ENCODE measurements at regions not wholly inside any gene's neighbourhood (a gene's known extent, or its start where the extent isn't known, plus 50 kb on each side); places are given as distances from the start of the nearest gene placed in this dataset.
A peak's percentile ranks its signal among the peaks of the same experiment; 100 is the strongest.

DNA sequence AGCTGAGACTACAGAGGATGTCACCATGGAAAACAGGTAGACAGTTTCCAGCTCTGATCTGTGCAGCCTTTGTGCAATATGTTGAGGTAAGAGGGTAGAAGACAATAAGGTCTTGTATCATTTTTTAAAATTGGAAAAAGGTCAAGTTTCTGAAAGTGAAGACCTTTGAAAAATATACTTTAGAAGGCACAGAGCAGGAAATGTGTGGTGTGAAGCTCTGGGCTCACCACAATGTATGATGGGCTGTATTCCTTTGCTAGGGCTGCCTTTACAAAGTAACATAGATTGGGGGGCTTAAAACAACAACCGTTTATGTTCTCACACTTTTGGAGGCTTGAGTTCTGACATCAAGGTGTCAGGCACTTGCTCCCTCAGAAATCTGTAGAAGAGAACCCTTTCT, 514.3 kb upstream of the JARID2 start:
- no peak for DNase-seq
- intact Hi-C loops (cut with DNase I), result no loop called here

GRCh38 chr6:14732226-14732843, 513.5 kb upstream of the JARID2 start:
- intact Hi-C loops (cut with DNase I), result no loop called here
- DNase-seq, result no peak

- peak in 35 of 42 donors; percentile 3 to 86 (median 50) for DNase-seq
- intact Hi-C loops (cut with DNase I), result no loop called here
These were observed 512.8 kb upstream of the JARID2 start for GRCh38 chr6:14732844-14733757.

DNA sequence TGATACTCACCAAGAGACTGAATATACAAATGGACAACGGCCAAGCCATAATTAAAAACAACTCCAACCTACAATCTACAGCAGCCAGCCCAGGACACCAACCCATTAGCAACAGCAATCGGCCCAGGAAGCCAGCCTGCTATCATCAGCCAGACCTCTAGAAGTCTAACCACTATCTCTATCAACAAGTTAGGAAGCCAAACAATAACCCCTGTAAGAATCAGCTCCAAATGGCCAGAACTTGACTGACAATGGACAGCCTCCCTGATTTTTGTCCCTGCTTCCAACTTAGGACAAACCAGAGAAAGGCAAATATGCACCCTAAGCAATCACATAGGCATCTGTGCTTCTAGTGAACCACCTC, 511.8 kb upstream of the JARID2 start:
- no peak for DNase-seq
- intact Hi-C loops (cut with DNase I), result no loop called here

DNA sequence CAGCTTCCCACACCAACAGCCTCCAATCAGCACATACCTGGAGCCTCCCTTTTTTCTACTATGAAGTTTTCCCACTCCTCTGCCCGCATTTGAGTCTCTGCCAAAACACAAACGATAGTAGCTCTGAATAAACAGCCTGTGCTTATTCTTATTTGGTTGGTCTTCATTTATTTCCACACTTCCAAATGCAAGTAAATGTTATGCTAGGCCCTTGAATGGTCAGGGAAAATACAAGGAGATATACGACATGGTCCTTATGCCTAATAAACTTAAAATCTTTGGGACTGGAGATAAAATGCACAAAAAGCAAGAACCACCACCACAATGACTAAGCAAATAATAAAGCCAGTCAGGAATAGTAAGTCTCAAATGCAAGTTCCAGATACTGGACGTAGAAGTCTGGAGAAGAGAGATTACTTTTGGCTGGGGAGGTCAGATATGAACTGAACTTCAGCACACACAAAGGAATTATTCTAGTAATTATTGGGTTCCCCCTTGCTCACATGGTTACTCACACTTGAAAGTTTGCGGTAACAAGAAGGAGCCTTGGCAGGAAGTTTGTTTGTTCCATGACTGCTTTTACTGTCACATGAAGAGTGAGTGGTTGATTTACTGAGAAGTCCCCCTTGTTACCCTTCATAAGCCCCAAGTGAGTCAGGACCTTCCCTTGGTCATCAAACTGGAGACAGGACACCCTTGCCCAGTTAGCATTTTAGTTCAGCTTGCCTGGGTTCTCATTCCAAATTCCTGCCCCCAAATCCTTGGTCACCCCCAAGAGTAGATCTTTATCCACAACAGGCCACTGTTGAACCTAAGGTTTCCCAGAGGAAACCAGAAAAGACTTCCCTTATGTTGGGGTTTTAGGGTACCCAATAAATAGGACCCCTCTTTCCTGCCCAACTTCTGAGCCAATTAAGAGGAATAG, 511.2 kb upstream of the JARID2 start:
- no peak for DNase-seq

GRCh38 chr6:14735956-14736486, 509.8 kb upstream of the JARID2 start:
- intact Hi-C loops (cut with DNase I), result no loop called here
- DNase-seq, result no peak

More for the DNA sequence above, 511.2 kb upstream of the JARID2 start:
- intact Hi-C loops (cut with DNase I), result no loop called here

GRCh38 chr6:14736554-14736953, 509.3 kb upstream of the JARID2 start:
- intact Hi-C loops (cut with DNase I), result no loop called here

DNA sequence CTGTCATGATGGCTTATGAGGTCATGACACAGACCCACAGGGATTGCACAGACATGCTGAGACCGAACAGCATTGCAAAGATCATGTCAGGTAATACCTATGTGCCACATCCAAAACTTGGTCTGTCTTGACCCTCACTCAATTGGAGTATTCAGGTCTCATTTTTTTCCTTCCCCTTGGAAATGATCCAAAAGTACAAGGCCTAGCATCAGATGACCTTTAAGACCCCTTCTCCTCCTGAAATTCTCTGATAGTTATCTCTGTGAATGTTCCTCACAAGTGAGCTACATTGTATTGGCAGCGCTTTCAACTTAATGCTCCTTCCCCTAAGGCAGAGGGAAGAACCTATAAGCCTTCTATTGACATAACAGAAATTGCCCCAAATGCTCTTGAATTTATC, 507.4 kb upstream of the JARID2 start:
- intact Hi-C loops (cut with DNase I), result no loop called here
- no peak for DNase-seq

More at GRCh38 chr6:14736554-14736953, 509.3 kb upstream of the JARID2 start:
- DNase-seq, result no peak

GRCh38 chr6:14738933-14739332, 506.9 kb upstream of the JARID2 start:
- intact Hi-C loops (cut with DNase I), result no loop called here
- DNase-seq, result no peak

DNA sequence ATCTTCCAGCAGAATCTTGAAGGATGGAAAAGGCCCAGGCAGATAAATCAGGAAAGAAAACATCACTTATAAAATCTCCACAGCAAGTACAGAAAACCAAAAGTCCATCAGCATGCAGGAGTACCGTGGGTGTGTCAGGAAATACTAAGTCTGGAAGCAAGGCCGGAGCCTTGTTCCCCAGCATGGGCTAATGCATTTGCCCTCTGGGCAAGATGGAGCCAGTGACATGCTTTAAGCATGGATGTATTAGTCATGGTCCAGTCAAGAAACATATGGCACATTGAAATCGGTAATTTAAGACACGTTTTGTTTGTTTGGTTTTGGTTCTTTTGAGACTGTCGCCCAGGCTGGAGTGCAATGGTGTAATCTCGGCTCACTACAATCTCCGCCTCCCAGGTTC, 506.0 kb upstream of the JARID2 start:
- no peak for DNase-seq
- intact Hi-C loops (cut with DNase I), result no loop called here

DNA sequence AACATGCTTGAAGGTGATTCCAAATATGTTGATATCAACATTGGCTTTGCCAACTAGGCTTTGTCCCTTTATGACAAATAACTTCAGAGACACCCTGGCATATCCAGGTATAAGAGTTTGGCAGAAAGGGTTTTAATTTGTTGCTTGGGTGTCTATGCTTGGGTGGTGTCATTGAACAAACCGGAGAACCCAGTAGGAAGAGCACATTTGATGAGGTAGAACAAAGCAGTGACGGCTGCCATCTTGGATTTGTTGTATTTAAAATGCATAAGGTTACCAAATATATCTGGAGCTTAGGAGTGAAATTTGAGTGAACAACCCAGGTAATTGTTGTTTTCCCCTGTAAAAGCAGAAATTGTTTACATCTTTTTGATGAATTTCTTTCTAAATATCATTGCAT, 503.7 kb upstream of the JARID2 start:
- intact Hi-C loops (cut with DNase I), result no loop called here
- no peak for DNase-seq

DNA sequence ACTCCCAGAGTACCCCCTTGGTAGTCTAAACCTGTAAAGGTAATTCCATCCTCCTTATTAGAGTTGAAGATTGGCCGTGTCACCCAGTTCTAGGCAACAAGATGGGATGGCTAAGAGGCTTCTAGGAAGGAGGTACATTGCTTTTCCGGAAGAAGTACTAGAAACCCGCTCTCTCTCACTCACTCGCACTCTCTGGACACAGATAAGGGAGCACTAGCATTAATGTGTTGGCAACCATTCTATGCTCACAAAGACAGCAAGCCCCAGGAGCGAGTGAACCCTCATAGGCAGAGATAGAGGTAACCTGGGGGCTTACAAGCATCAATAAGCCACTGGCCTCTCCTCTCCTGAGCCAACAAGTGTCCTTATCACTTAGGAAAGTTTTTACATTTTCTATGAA, 503.2 kb upstream of the JARID2 start:
- intact Hi-C loops (cut with DNase I), result no loop called here
- no peak for DNase-seq

GRCh38 chr6:14743144-14743473, 502.8 kb upstream of the JARID2 start:
- DNase-seq, result no peak
- intact Hi-C loops (cut with DNase I), result no loop called here

DNA sequence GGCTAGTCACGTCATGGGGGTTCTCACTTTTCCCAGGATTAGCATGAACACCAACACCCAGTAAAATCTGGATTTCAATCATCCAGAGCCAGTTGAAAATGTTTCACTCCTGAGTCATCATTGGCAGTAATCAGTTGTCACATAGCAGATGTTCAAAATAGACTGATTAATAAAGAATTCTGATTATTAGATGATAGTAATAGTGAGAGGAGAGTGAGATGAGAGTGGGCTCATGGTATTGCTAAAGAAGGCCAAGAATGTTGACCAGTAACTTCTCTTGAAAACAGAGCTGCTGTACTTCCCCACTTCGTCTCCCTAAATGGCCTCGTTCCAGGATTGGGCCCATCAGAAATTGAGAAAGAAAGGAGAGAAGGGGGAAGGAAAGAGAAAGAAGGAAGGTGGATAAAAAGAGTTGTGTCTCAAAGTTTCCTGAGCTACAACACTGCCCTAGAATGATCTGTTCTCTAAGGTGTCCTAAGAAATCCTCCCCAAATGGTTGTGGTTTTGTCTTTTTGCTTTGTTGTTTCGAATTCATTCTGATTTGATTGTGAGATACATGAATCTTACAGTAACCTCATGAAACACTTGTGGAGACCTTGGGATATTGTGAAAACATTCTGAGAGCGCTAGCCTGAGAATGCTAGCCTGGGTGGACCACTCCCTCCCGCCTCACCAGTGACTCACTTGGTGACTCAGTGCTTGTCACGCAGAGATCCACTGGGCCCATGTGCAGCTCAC, 502.2 kb upstream of the JARID2 start:
- intact Hi-C loops (cut with DNase I), result no loop called here
- DNase-seq, result no peak

- no peak for DNase-seq
- intact Hi-C loops (cut with DNase I), result no loop called here
These were observed 501.7 kb upstream of the JARID2 start for GRCh38 chr6:14744212-14744556.

GRCh38 chr6:14746139-14746837, 499.6 kb upstream of the JARID2 start:
- intact Hi-C loops (cut with DNase I), result no loop called here
- no peak for DNase-seq

DNA sequence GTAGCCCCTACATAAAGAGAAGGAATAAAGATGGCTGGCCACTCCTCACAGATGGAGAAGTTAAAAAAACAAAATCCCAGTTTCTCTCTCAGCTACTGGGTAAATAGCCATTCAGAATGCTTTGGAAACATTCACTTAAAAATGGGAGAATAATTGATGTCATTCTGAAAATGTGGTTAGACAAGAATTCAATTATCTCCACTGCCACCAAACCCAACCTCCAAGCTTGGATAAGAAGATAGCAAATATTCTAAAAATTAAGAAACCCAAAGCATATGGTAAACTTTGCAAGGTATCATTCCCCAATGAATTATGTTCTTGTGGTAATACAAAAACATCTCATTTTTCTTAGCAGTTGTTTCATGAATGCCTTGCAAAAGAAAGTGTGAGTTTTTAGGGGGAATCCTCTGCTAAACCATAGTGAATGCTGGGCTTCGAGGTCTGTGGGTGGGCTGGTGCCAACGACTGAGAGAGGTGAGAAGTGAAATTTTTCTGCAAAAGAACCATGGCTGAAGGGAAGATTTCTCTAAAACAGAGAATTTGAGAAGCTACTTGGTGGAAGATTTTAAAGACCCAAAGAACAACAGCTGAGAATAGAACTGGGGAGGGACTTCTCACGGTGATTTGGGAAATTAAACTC, 497.9 kb upstream of the JARID2 start:
- intact Hi-C loops (cut with DNase I), result no loop called here
- no peak for DNase-seq

DNA sequence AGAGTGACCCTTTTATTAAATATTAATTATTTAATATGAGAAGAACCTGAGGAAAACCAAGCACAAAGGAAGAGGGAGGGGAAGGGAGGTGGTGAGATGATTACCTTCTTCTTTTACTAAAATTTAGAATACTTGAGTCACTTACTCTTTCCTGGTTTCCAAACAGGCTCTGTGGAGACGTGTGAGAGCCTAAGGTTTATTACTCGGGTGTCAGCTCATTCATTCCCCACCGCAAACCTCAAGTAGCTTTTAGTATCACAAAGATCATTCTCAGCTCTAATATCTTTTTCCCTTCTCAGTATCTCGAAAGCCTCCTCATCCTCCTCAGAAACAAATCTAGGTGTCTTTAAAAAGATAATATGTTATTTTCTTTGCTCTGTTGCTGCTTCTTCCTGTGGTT, 497.2 kb upstream of the JARID2 start:
- intact Hi-C loops (cut with DNase I), result no loop called here
- DNase-seq, result no peak

All from head of caudate nucleus (tissue), 42 donors.